ENCODE measurements at regions not wholly inside any gene's neighbourhood (a gene's known extent, or its start where the extent isn't known, plus 50 kb on each side); places are given as distances from the start of the nearest gene placed in this dataset.

- DNase-seq (ENCODE audit: extremely low spot score in 2 of 2), result no peak
These were observed 889.9 kb upstream of the INTU start for GRCh38 chr4:126742885-126743284.

GRCh38 chr4:126748736-126749135 lies 884.0 kb upstream of the INTU start:
- Histone ChIP-seq H3K4me1 (no peaks in the 10 kb centered on the region), H3K4me3 (no peak overlapping the region), H3K36me3 (no peaks in the 10 kb centered on the region), H3K27me3 (no peaks in the 10 kb centered on the region), H3K9me3 (no peaks in the 10 kb centered on the region), H3K27ac (no peak overlapping the region)
- intact Hi-C loops (cut with DNase I), result no loop called here
- DNase-seq (ENCODE audit: extremely low spot score in 2 of 2), result no peak
- TF ChIP-seq CTCF (IDR thresholded peaks at IDR 0.05) (no peak), POLR2AphosphoS5 (IDR thresholded peaks at IDR 0.05; ENCODE audit: insufficient read depth in 1 of 2, low read depth in 1 of 2) (no peak), POLR2A (IDR thresholded peaks at IDR 0.05) (no peak)

More at GRCh38 chr4:126742885-126743284, 889.9 kb upstream of the INTU start:
- no peaks in the 10 kb centered on the region for H3K4me1 ChIP-seq
- no peaks in the 10 kb centered on the region for H3K27me3 ChIP-seq
- TF ChIP-seq POLR2AphosphoS5 (IDR thresholded peaks at IDR 0.05; ENCODE audit: insufficient read depth in 1 of 2, low read depth in 1 of 2) (no peak), CTCF (IDR thresholded peaks at IDR 0.05) (no peak), POLR2A (IDR thresholded peaks at IDR 0.05) (no peak)
- H3K4me3 ChIP-seq, result no peak overlapping the region
- no peaks in the 10 kb centered on the region for H3K36me3 ChIP-seq
- H3K9me3 ChIP-seq, result no peaks in the 10 kb centered on the region
- no peak overlapping the region for H3K27ac ChIP-seq
- intact Hi-C loops (cut with DNase I), result no loop called here

- H3K27me3 ChIP-seq, result no peaks in the 10 kb centered on the region
- DNase-seq (ENCODE audit: extremely low spot score in 2 of 2), result no peak
- intact Hi-C loops (cut with DNase I), result no loop called here
These were observed 882.0 kb upstream of the INTU start for GRCh38 chr4:126750723-126751122.

DNA sequence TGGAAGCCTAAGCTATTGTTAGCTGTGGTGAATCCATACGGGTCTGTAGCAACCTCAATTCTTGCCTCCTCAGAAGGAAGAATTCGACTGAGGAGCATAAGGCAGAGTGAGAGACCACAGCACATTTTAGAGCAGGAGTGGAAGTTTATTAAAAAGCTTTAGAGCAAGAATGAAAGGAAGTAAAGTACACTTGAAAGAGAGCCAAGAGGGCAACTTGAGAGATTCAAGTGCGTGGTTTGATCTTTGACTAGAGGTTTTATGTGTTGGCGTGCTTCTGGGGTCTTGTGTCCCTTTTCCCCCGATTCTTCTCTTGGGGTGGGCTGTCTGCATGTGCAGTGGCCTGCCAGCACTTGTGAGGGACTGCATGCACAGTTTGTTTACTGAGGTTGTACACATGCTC lies 880.6 kb upstream of the INTU start:
- H3K36me3 ChIP-seq, result no peaks in the 10 kb centered on the region
- TF ChIP-seq POLR2AphosphoS5 (IDR thresholded peaks at IDR 0.05; ENCODE audit: insufficient read depth in 1 of 2, low read depth in 1 of 2) (no peak), POLR2A (IDR thresholded peaks at IDR 0.05) (no peak), CTCF (IDR thresholded peaks at IDR 0.05) (no peak)
- intact Hi-C loops (cut with DNase I), result no loop called here

More at GRCh38 chr4:126750723-126751122, 882.0 kb upstream of the INTU start:
- Histone ChIP-seq H3K9me3 (no peaks in the 10 kb centered on the region), H3K36me3 (no peaks in the 10 kb centered on the region), H3K4me1 (no peaks in the 10 kb centered on the region), H3K4me3 (no peak overlapping the region), H3K27ac (no peak overlapping the region)
- no peak for TF ChIP-seq CTCF (IDR thresholded peaks at IDR 0.05)
- no peak for TF ChIP-seq POLR2AphosphoS5 (IDR thresholded peaks at IDR 0.05; ENCODE audit: insufficient read depth in 1 of 2, low read depth in 1 of 2)
- no peak for TF ChIP-seq POLR2A (IDR thresholded peaks at IDR 0.05)

GRCh38 chr4:126752702-126753101 lies 880.1 kb upstream of the INTU start:
- Histone ChIP-seq H3K27ac (no peak overlapping the region), H3K36me3 (no peaks in the 10 kb centered on the region), H3K4me3 (no peak overlapping the region), H3K9me3 (no peaks in the 10 kb centered on the region), H3K27me3 (no peaks in the 10 kb centered on the region), H3K4me1 (no peaks in the 10 kb centered on the region)
- TF ChIP-seq POLR2AphosphoS5 (IDR thresholded peaks at IDR 0.05; ENCODE audit: insufficient read depth in 1 of 2, low read depth in 1 of 2), result no peak
- no peak for TF ChIP-seq CTCF (IDR thresholded peaks at IDR 0.05)
- no peak for TF ChIP-seq POLR2A (IDR thresholded peaks at IDR 0.05)
- intact Hi-C loops (cut with DNase I), result no loop called here
- no peak for DNase-seq (ENCODE audit: extremely low spot score in 2 of 2)

More for the DNA sequence above, 880.6 kb upstream of the INTU start:
- Histone ChIP-seq H3K4me1 (no peaks in the 10 kb centered on the region), H3K4me3 (no peak overlapping the region), H3K27me3 (no peaks in the 10 kb centered on the region), H3K27ac (no peak overlapping the region), H3K9me3 (no peaks in the 10 kb centered on the region)
- no peak for DNase-seq (ENCODE audit: extremely low spot score in 2 of 2)
